ENCODE measurements at regions not wholly inside any gene's neighbourhood (a gene's known extent, or its start where the extent isn't known, plus 50 kb on each side); places are given as distances from the start of the nearest gene placed in this dataset.

DNA sequence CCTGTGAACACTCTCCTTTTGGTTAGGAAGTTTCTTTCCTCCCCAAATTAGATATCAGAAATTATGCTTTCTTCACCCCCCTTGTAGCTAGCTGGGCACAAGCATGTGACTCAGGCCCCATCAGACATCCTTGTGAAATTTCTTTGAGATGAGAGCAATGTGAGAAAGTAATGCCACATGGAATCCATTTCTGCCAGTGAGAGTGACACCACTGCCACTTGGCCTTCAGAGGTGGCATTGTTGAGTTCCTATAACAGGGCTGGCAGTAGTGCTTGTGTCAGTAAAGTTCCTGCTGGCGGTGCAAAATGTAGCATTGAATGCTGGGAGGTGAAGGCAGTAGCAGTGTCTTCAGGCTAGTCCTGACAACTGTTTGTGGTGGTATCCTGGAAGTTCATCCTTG lies 80.7 kb upstream of the ZNF280D start:
- no peak overlapping the region for H2BK12ac ChIP-seq (ENCODE audit: low read depth, low read length)
- no peaks in the 10 kb centered on the region for H3K36me3 ChIP-seq (ENCODE audit: control insufficient read depth in 2 of 4, insufficient read depth in 4 of 4, low read length in 3 of 4)
- no peak overlapping the region for H2AFZ ChIP-seq (ENCODE audit: low read length)
- H3K18ac ChIP-seq (ENCODE audit: extremely low read depth, low read length), result no peak overlapping the region
- no peak overlapping the region for H3K9ac ChIP-seq (replicated peaks in 1 of 4; ENCODE audit: extremely low read depth in 1 of 4, low read depth in 3 of 4, low read length in 3 of 4)
- H2BK15ac ChIP-seq (ENCODE audit: low read length), result no peak overlapping the region
- no peak overlapping the region for H3K27ac ChIP-seq (ENCODE audit: low read depth, low read length)
- TF ChIP-seq FOSL1 (IDR thresholded peaks at IDR 0.05; ENCODE audit: insufficient read depth, low read depth, low read length) (no peak), EP300 (IDR thresholded peaks at IDR 0.05; ENCODE audit: borderline replicate concordance in 1 of 2, low read depth in 2 of 2, low read length in 2 of 2) (no peak)
- H3K56ac ChIP-seq (replicated peaks; ENCODE audit: insufficient read length, low read depth, low read length), result no peak overlapping the region
- H2BK5ac ChIP-seq (ENCODE audit: low read depth, low read length), result no peak overlapping the region
- no peaks in the 10 kb centered on the region for H3K23me2 ChIP-seq (ENCODE audit: low read depth, low read length)
- DNase-seq (ENCODE audit: low read depth in 1 of 2, low spot score in 2 of 2), result no peak
- no peak overlapping the region for H4K5ac ChIP-seq (ENCODE audit: insufficient read length, low read depth, low read length)
- H3K23ac ChIP-seq (ENCODE audit: insufficient read length), result no peak overlapping the region
- no peak overlapping the region for H4K91ac ChIP-seq (replicated peaks; ENCODE audit: insufficient read length, low read length)
- H4K20me1 ChIP-seq (replicated peaks in 1 of 2; ENCODE audit: control insufficient read depth in 1 of 2, insufficient read depth in 2 of 2, low read length in 2 of 2), result no peaks in the 10 kb centered on the region
- no peak overlapping the region for H2BK120ac ChIP-seq (replicated peaks; ENCODE audit: low read depth, low read length)
- H3K27me3 ChIP-seq (replicated peaks in 1 of 4; ENCODE audit: control insufficient read depth in 3 of 4, extremely low read depth in 1 of 4, insufficient read depth in 3 of 4, low read length in 3 of 4), result no peaks in the 10 kb centered on the region
- H3K79me1 ChIP-seq (ENCODE audit: low read depth, low read length), result no peaks in the 10 kb centered on the region
- H3K79me2 ChIP-seq (ENCODE audit: control insufficient read depth in 1 of 2, insufficient read depth in 2 of 2, low read length in 2 of 2), result no peaks in the 10 kb centered on the region
- no peak overlapping the region for H4K8ac ChIP-seq (ENCODE audit: extremely low read depth, insufficient read depth, low read length)
- no peaks in the 10 kb centered on the region for H3K4me1 ChIP-seq (replicated peaks in 1 of 4; ENCODE audit: control insufficient read depth in 3 of 4, insufficient read depth in 4 of 4, low read length in 3 of 4)
- no peaks in the 10 kb centered on the region for H3K9me3 ChIP-seq (ENCODE audit: insufficient read depth in 2 of 2, low read depth in 1 of 2, low read length in 1 of 2)
- H3K4ac ChIP-seq (replicated peaks; ENCODE audit: insufficient read length, low read depth, low read length), result no peak overlapping the region
- WGBS, 2 experiments (ENCODE audit: extremely low coverage in 1 of 2, insufficient coverage in 1 of 2, insufficient read length in 1 of 2, insufficient replicate concordance in 2 of 2, low coverage in 1 of 2, low lambda C conversion rate in 2 of 2, missing lambda C conversion rate in 1 of 2), result 5% methylated on average over 1 of the region's 1 CpG; no CpG with 5 or more reads in 1 of the 2 experiments
- no peak overlapping the region for H3K4me3 ChIP-seq (ENCODE audit: extremely low read depth in 1 of 4, insufficient read depth in 2 of 4, low read depth in 3 of 4, low read length in 4 of 4)
- POLR2A ChIA-PET (ENCODE audit: partially characterized antibody), result no interaction called here
- no peak overlapping the region for H3K4me2 ChIP-seq (ENCODE audit: insufficient read depth in 1 of 2, low read depth in 2 of 2, low read length in 2 of 2)
- H2AK5ac ChIP-seq (ENCODE audit: low read depth, low read length), result no peak overlapping the region
- FAIRE-seq, result no peak
- no peak overlapping the region for H3K14ac ChIP-seq (ENCODE audit: insufficient read length)
- CTCF ChIA-PET (ENCODE audit: partially characterized antibody), result interaction anchor here (1.1 to 2.9 kb wide), 5 partner anchors 8 to 323 kb away, joined by 3 to 10 read pairs (median 5); no protein-coding TSS in a partner anchor
- H2BK20ac ChIP-seq (ENCODE audit: low read length), result no peak overlapping the region
